CD4-positive, alpha-beta T cell treated with Interleukin-1 beta for 1 hour (primary cell): ENCODE measurements at regions not wholly inside any gene's neighbourhood (a gene's known extent, or its start where the extent isn't known, plus 50 kb on each side); places are given as distances from the start of the nearest gene placed in this dataset.
A peak's percentile ranks its signal among the peaks of the same experiment; 100 is the strongest.
"Not testable (repeated sequence)": the region's sequence is repeated elsewhere in the genome, so short reads cannot be mapped to it uniquely, and the experiment has no call there.

Experiments used
- DNase-seq, 2 donors: peaks; one replicate each; pipeline ENCODE4 v3.0.0-alpha.2; 2020 to 2022

GRCh38 chr1:38497921-38498656 lies 361.5 kb downstream of the RRAGC start:
- DNase-seq: no peak

- not testable (repeated sequence) for DNase-seq
Observed at GRCh38 chr1:38493306-38493705, 366.3 kb downstream of the RRAGC start.

GRCh38 chr1:38489844-38490270 lies 369.7 kb downstream of the RRAGC start:
- peak; percentile 27 to 35 for DNase-seq

DNA sequence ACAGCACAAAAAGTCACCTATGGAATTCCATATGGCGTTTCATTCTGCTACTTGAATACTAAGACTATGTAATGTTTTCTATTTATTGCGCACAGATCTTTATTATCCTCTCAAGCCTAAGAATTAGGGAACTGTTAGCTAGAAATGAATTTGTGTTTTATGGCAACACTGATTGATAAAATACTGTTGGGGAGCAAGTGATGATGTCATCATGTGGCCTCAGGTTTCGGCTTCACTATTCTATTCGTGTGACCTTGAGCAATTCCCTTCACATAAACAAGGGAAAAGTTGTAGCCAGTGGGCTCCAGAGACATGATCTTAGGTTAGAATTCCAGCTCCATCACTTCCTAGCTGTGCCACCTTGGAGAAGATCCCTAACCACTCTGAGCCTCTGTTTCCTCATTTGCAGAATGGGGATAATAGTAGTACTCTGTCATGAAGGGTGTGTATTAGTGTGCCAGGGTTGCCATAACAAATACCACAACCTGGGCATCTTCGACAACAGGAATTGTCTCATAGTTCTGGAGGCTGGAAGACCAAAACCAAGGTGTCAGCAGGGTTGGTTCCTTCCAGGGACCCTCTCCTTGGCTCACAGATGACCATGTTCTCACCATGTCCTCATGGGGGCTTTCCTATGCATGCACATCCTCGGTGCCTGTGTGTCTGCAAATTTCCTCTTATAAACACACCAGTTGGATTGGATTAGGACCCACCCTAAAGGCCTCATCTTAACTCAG lies 371.2 kb downstream of the RRAGC start:
- no peak for DNase-seq

GRCh38 chr1:38487396-38487795 lies 372.2 kb downstream of the RRAGC start:
- no peak for DNase-seq

- DNase-seq: no peak
Observed at GRCh38 chr1:38486085-38486484, 373.5 kb downstream of the RRAGC start.

GRCh38 chr1:38481871-38482826 lies 377.4 kb downstream of the RRAGC start:
- no peak for DNase-seq

DNA sequence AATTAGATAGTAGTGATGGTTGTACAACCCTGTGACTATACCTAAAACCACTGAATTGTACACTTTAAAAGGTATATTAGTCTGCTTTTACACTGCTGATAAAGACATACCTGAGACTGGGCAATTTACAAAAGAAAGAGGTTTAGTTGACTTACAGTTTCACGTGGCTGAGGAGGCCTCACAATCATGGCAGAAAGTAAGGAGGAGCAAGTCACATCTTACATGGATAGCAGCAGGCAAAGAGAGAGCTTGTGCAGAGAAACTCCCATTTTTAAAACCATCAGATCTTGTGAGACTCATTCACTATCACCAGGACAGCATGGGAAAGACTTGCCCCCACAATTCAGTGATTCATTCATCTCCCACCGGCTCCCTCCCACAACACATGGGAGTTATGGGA lies 379.9 kb downstream of the RRAGC start:
- DNase-seq: not testable (repeated sequence)

- no peak for DNase-seq
Observed at GRCh38 chr1:38477811-38478210, 381.8 kb downstream of the RRAGC start.

- DNase-seq: no peak
Observed at GRCh38 chr1:38476850-38477178, 382.8 kb downstream of the RRAGC start.

GRCh38 chr1:38476111-38476849 lies 383.3 kb downstream of the RRAGC start:
- DNase-seq: no peak

DNA sequence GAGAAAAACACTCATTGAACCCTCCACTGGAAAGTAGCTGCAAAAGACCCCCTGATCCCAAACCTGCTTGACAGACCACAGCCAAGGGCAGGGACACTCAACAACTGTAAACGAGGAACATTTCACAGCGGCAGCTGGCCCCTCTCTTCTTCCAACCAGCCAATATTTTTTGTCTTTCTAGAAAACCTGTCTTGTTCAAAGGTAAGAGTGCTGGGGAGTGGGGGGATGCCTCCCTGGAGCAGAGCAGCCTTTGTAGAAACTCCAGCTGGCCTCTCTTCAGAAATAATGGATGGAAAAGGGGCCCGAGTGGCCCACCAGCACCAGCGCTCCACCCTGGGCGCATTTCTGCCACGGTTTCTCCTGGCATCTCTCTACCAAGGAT lies 384.0 kb downstream of the RRAGC start:
- no peak for DNase-seq

DNA sequence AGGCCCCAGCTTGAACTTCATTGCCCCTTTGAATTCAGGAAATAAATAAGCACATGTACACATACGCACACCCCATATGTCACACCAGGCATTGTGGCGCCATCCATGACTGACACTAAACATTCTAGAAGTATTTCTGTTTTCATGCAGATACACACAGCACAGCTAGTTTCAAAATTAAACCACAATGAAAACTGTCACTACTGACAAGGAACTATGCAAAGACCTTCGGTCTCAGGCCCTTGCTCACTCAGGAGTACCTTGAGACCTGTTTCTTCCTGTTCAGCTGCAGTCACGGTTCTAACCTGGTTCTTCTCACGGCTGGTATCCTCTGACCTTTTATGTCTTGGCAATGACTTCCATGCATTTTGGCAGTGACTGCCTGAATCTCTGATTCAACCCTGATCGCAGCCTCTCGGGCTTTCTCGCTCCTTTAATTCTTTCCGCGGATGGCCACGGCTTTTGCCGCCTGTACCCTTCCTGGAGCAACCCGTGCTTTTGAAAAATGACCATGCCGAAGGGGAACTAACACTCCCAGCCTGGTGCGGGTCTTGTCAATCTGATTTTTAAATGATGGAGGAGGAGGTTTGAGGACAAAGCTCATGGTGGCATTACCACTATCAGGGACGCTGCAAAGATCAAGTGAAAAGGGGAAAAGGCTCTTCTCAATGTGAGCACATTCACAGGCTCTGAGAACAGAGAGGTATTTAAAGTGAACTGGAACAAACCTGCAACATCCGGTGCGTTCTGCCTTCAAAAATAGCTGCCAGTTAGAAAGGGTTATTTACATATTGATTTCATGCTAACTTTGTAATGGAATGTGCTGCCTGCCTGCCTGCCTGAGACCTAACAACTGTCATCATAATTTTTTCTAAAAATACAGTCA lies 384.6 kb downstream of the RRAGC start:
- DNase-seq: peak in 1 of 2 donors; percentile 49

GRCh38 chr1:38466487-38466886 lies 393.1 kb downstream of the RRAGC start:
- DNase-seq: no peak

DNA sequence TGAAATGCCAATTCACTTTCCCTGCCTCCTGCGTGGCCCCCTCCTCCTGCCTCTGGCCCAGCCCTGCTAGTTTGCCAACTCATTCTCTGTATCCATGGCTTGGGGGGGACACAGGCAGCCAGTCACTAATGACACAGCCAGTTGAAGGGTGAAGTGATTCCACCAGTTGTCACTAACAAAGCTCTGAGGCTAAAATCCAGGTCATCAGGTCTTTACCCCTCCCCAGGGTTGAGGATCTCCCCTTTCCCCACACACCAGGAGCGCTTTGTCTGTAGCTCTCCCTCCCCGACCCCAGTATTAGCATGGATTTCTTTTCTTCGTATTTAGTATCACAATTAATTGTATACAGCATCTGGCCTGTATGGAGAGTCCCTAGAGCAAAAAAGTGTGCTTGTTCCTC lies 394.1 kb downstream of the RRAGC start:
- no peak for DNase-seq

GRCh38 chr1:38464071-38464661 lies 395.4 kb downstream of the RRAGC start:
- no peak for DNase-seq

GRCh38 chr1:38463074-38463473 lies 396.5 kb downstream of the RRAGC start:
- DNase-seq: no peak

- DNase-seq: no peak
Observed at GRCh38 chr1:38456531-38456876, 403.1 kb downstream of the RRAGC start.

DNA sequence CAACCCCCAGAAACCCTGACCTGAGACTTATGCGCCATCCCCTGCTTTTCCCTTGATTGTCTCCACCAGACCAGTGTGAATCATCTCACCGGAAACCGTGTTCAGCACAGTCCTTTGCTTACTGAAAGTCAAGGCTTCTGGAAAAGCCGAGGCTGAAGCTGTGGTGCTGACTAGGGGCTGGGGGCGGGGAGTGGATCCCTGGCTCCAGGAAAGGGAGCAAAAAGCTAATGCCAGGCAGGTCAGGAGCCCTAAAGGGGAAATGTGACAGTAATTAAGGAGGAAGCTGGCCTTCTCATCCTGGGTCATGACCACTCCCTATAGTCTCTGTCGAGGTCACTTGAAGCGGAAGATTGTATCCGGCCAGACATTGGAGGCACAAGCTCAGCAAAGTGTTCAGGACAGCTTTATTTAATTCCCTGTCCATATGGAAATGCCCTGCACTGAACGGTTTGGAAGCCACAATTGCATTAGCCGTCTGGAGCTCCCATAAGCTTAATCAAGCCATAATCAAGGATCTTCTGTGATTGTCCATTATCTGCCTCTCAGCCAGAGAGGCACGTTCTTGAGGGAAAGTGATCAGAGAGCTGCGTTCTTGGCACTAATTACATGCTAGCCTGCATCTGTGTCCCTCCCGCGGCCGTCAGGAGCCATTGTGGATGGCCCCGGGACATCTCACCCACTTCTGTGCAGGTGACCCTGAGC lies 403.6 kb downstream of the RRAGC start:
- DNase-seq: no peak

DNA sequence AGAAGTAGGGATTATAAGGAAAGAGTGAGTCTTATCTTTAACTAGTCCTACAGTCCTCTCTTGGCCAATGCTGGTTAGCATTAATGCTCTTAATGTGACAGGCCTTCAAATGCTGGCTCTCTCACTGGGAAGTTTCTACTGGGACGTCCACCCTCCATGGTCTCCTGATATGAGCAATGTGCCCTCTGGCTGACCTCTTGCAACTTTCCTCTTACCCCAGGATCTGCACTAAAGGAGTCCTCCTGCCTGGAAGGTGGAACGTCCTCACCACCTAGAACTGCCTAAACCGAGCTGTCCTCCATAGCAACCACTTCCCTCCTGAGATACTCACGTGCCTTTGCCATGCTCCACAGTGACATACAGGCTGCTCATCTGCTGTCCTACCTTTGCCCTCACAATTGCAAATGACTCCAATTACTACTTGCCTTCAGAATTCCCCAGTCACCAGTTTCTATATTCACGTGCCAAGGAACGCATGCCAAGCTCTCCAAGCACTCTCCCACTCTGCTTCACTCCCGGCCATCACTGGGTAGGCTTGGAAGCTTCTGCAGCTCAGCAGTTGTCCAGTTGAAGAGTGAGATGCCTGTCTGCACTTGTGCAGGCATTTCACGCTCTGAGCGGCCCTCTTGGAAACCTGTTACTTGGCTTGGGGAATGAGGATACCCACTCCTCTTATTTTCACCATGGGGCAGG lies 404.7 kb downstream of the RRAGC start:
- DNase-seq: no peak
